H1 (cell line): ENCODE measurements at regions not wholly inside any gene's neighbourhood (a gene's known extent, or its start where the extent isn't known, plus 50 kb on each side); places are given as distances from the start of the nearest gene placed in this dataset.

ENCODE experiments used
- CTCF ChIA-PET: fragments of 300-600 bp; sonication (Branson Sonifier 250); formaldehyde crosslinking; loops from one replicate; lab custom pipeline; 2021; ENCODE audit not compliant: partially characterized antibody; lab: Charles Lee
- POLR2A ChIA-PET: fragments of 300-600 bp; sonication (Branson Sonifier 250); formaldehyde crosslinking; loops from one replicate; lab custom pipeline; 2021; ENCODE audit warnings: inconsistent platforms; ENCODE audit not compliant: partially characterized antibody; lab: Charles Lee
- DNase-seq, 2 experiments: peaks; one replicate each; pipeline versions ENCODE4 v3.0.0 to v3.0.0-alpha.2; 2010 to 2022; ENCODE audit warnings: low spot score in 2 of 2, low read depth in 1 of 2, mixed read lengths in 1 of 2
- FAIRE-seq: peaks from 2 replicates; lab custom pipeline; 2011; peaks lifted over from hg19 to GRCh38; lab: Jason Lieb, UNC
- H2AFZ ChIP-seq: 2 replicates; pipeline ENCODE4 v1.8.1; 2012; ENCODE audit warnings: low read length, inconsistent platforms
- H2AK5ac ChIP-seq: 2 replicates; pipeline ENCODE4 v1.6.1; 2013; ENCODE audit warnings: low read depth, low read length
- H2BK120ac ChIP-seq: replicated peaks from 2 replicates; pipeline ENCODE3; 2013; ENCODE audit warnings: low read depth, low read length, inconsistent platforms
- H2BK12ac ChIP-seq: 2 replicates; pipeline ENCODE4 v1.6.1; 2013; ENCODE audit warnings: low read depth, low read length
- H2BK15ac ChIP-seq: 2 replicates; pipeline ENCODE4 v1.6.1; 2013; ENCODE audit warnings: low read length
- H2BK20ac ChIP-seq: 2 replicates; pipeline ENCODE4 v1.6.1; 2013; ENCODE audit warnings: low read length
- H2BK5ac ChIP-seq: 2 replicates; pipeline ENCODE4 v1.6.1; 2013; ENCODE audit warnings: low read depth, low read length
- H3K14ac ChIP-seq: 2 replicates; pipeline ENCODE4 v1.6.1; 2013; ENCODE audit warnings: inconsistent platforms; ENCODE audit not compliant: insufficient read length
- H3K18ac ChIP-seq: 2 replicates; pipeline ENCODE4 v1.6.1; 2013; ENCODE audit warnings: low read length; ENCODE audit errors: extremely low read depth
- H3K23ac ChIP-seq: 2 replicates; pipeline ENCODE4 v1.6.1; 2013; ENCODE audit warnings: inconsistent platforms; ENCODE audit not compliant: insufficient read length
- H3K23me2 ChIP-seq: 2 replicates; pipeline ENCODE4 v1.6.1; 2013; ENCODE audit warnings: low read depth, low read length
- H3K27ac ChIP-seq: 2 replicates; pipeline ENCODE4 v1.6.1; 2011; ENCODE audit warnings: low read depth, low read length, inconsistent platforms
- H3K27me3 ChIP-seq, 4 experiments: replicated peaks in 1 of 4; 1 replicate in 1 of 4; 2 replicates in 3 of 4; pipeline versions ENCODE4 v1.6.1 to v1.8.1; 2011 to 2013; ENCODE audit warnings: low read length in 3 of 4, mild to moderate bottlenecking in 3 of 4, inconsistent platforms in 2 of 4, mixed read lengths in 2 of 4, moderate library complexity in 1 of 4; ENCODE audit not compliant: control insufficient read depth in 3 of 4, insufficient read depth in 3 of 4; ENCODE audit errors: extremely low read depth in 1 of 4
- H3K36me3 ChIP-seq, 4 experiments: 2 replicates each; pipeline versions ENCODE4 v1.6.1 to v1.8.1; 2011 to 2013; ENCODE audit warnings: mild to moderate bottlenecking in 4 of 4, low read length in 3 of 4, moderate library complexity in 2 of 4, control low read depth in 1 of 4, inconsistent platforms in 1 of 4; ENCODE audit not compliant: insufficient read depth in 4 of 4, control insufficient read depth in 2 of 4
- H3K4ac ChIP-seq: replicated peaks from 2 replicates; pipeline ENCODE3; 2013; ENCODE audit warnings: low read length, low read depth, mixed read lengths, inconsistent platforms; ENCODE audit not compliant: insufficient read length
- H3K4me1 ChIP-seq, 4 experiments: replicated peaks in 1 of 4; 1 replicate in 1 of 4; 2 replicates in 3 of 4; pipeline versions ENCODE4 v1.6.1 to v1.8.1; 2011 to 2013; ENCODE audit warnings: low read length in 3 of 4, inconsistent platforms in 2 of 4, mixed read lengths in 1 of 4; ENCODE audit not compliant: insufficient read depth in 4 of 4, control insufficient read depth in 3 of 4
- H3K4me2 ChIP-seq, 2 experiments: 2 replicates each; pipeline versions ENCODE4 v1.6.1 to v1.8.1; 2011 to 2013; ENCODE audit warnings: low read depth in 2 of 2, low read length in 2 of 2, control low read depth in 1 of 2, inconsistent platforms in 1 of 2, mild to moderate bottlenecking in 1 of 2; ENCODE audit not compliant: insufficient read depth in 1 of 2
- H3K4me3 ChIP-seq, 4 experiments: fragments of 200-600, 300-600 bp in 1 of 4; sonication (generic), shearing (Covaris generic), sonication (Bioruptor Twin) in 1 of 4; 2 replicates each; pipeline versions ENCODE4 v1.5.1 to v1.8.1; 2011 to 2016; ENCODE audit warnings: low read length in 4 of 4, low read depth in 3 of 4, control low read depth in 2 of 4, inconsistent platforms in 2 of 4, mild to moderate bottlenecking in 2 of 4, mixed read lengths in 1 of 4, moderate library complexity in 1 of 4; ENCODE audit not compliant: insufficient read depth in 2 of 4; ENCODE audit errors: extremely low read depth in 1 of 4
- H3K56ac ChIP-seq: replicated peaks from 2 replicates; pipeline ENCODE3; 2013; ENCODE audit warnings: low read depth, mild to moderate bottlenecking, mixed read lengths, low read length, inconsistent platforms; ENCODE audit not compliant: insufficient read length
- H3K79me1 ChIP-seq: 2 replicates; pipeline ENCODE4 v1.6.1; 2013; ENCODE audit warnings: low read depth, low read length, control low read depth
- H3K79me2 ChIP-seq, 2 experiments: 2 replicates each; pipeline versions ENCODE4 v1.6.1 to v1.8.1; 2012 to 2013; ENCODE audit warnings: low read length in 2 of 2, mild to moderate bottlenecking in 2 of 2, inconsistent platforms in 1 of 2; ENCODE audit not compliant: insufficient read depth in 2 of 2, control insufficient read depth in 1 of 2
- H3K9ac ChIP-seq, 4 experiments: replicated peaks in 1 of 4; 1 replicate in 1 of 4; 2 replicates in 3 of 4; pipeline versions ENCODE4 v1.6.1 to v1.8.1; 2011 to 2013; ENCODE audit warnings: low read depth in 3 of 4, low read length in 3 of 4, control low read depth in 2 of 4, mild to moderate bottlenecking in 2 of 4, moderate library complexity in 2 of 4, inconsistent platforms in 1 of 4; ENCODE audit errors: extremely low read depth in 1 of 4
- H3K9me3 ChIP-seq, 2 experiments: 2 replicates each; pipeline versions ENCODE4 v1.6.1 to v1.8.1; 2012 to 2013; ENCODE audit warnings: mild to moderate bottlenecking in 2 of 2, moderate library complexity in 2 of 2, control low read depth in 1 of 2, inconsistent platforms in 1 of 2, low read depth in 1 of 2, low read length in 1 of 2, mixed read lengths in 1 of 2; ENCODE audit not compliant: insufficient read depth in 2 of 2
- H4K20me1 ChIP-seq, 2 experiments: replicated peaks in 1 of 2; 2 replicates each; pipeline versions ENCODE3 to v1.8.1; 2011 to 2013; ENCODE audit warnings: inconsistent platforms in 2 of 2, low read length in 2 of 2, mild to moderate bottlenecking in 1 of 2; ENCODE audit not compliant: insufficient read depth in 2 of 2, control insufficient read depth in 1 of 2
- H4K5ac ChIP-seq: 2 replicates; pipeline ENCODE4 v1.6.1; 2013; ENCODE audit warnings: low read length, low read depth, mixed read lengths, inconsistent platforms; ENCODE audit not compliant: insufficient read length
- H4K8ac ChIP-seq: 2 replicates; pipeline ENCODE4 v1.8.0; 2013; ENCODE audit warnings: mild to moderate bottlenecking, moderate library complexity, low read length, inconsistent platforms; ENCODE audit not compliant: insufficient read depth; ENCODE audit errors: extremely low read depth
- H4K91ac ChIP-seq: replicated peaks from 2 replicates; pipeline ENCODE3; 2013; ENCODE audit warnings: low read length, mixed read lengths, inconsistent platforms; ENCODE audit not compliant: insufficient read length
- CEBPB ChIP-seq: IDR thresholded peaks from 2 replicates; pipeline ENCODE4 v1.6.1; 2012; ENCODE audit warnings: low read depth, low read length
- EZH2 ChIP-seq: fragments of 200-600 bp; sonication (generic); IDR thresholded peaks from 2 replicates; pipeline ENCODE4 v1.7.1; 2012; ENCODE audit warnings: low read depth, mild to moderate bottlenecking, moderate library complexity, low read length, inconsistent platforms; ENCODE audit not compliant: severe bottlenecking
- JUN ChIP-seq: IDR thresholded peaks from 2 replicates; pipeline ENCODE4 v1.6.1; 2011; ENCODE audit warnings: low read depth, mild to moderate bottlenecking, improper control_type of control experiment, low read length
- KDM1A ChIP-seq: fragments of 200-600, 300-600 bp; sonication (generic); IDR thresholded peaks from 2 replicates; pipeline ENCODE4 v1.7.1; 2016; ENCODE audit warnings: mild to moderate bottlenecking, low read length, borderline replicate concordance
- SIN3A ChIP-seq, 2 experiments: IDR thresholded peaks in 1 of 2; conservative IDR thresholded peaks in 1 of 2; 2 replicates each; pipeline ENCODE4 v1.6.1; 2011 to 2012; ENCODE audit warnings: low read length in 2 of 2, improper control_type of control experiment in 1 of 2, low read depth in 1 of 2, mild to moderate bottlenecking in 1 of 2
- SIX5 ChIP-seq: IDR thresholded peaks from 2 replicates; pipeline ENCODE4 v1.6.1; 2011; ENCODE audit warnings: mild to moderate bottlenecking, low read depth, low read length
- YY1 ChIP-seq: IDR thresholded peaks from 2 replicates; pipeline ENCODE4 v1.6.1; 2011; ENCODE audit warnings: low read depth, mild to moderate bottlenecking, low read length
- WGBS, 2 experiments: shearing (Covaris generic) in 1 of 2; methylation state at CpG; one replicate each; pipeline versions ENCODE4 v1.1.6 to v1.1.7; 2013 to 2015; ENCODE audit warnings: low lambda C conversion rate in 2 of 2, mixed read lengths in 2 of 2, inconsistent platforms in 1 of 2, low coverage in 1 of 2, missing lambda C conversion rate in 1 of 2; ENCODE audit not compliant: insufficient replicate concordance in 2 of 2, insufficient coverage in 1 of 2, insufficient read length in 1 of 2; ENCODE audit errors: extremely low coverage in 1 of 2, missing lambda C conversion rate in 1 of 2; 5-methylcytosine and 5-hydroxymethylcytosine counted together

GRCh38 chr2:53527056-53527455 lies 240.5 kb upstream of the CHAC2 start:
- Histone ChIP-seq H4K20me1 (no peaks in the 10 kb centered on the region), H3K79me2 (no peaks in the 10 kb centered on the region), H3K4ac (no peak overlapping the region), H3K4me2 (no peak overlapping the region), H3K4me3 (no peak overlapping the region), H3K9ac (no peak overlapping the region), H2AFZ (no peak overlapping the region), H3K27ac (no peak overlapping the region), H3K56ac (no peak overlapping the region), H3K14ac (no peak overlapping the region), H2BK15ac (no peak overlapping the region), H2BK5ac (no peak overlapping the region), H2BK120ac (no peak overlapping the region), H3K4me1 (no peaks in the 10 kb centered on the region), H3K23ac (no peak overlapping the region), H2BK20ac (no peak overlapping the region), H3K36me3 (no peaks in the 10 kb centered on the region), H4K5ac (no peak overlapping the region), H2AK5ac (no peak overlapping the region), H3K79me1 (no peaks in the 10 kb centered on the region), H3K27me3 (no peaks in the 10 kb centered on the region), H3K18ac (no peak overlapping the region), H4K91ac (no peak overlapping the region), H3K9me3 (peaks cover 0 to 3% of the 10 kb centered on the region in 2 experiments; a peak in 1 of 4 replicates), H4K8ac (no peak overlapping the region), H3K23me2 (no peaks in the 10 kb centered on the region), H2BK12ac (no peak overlapping the region)
- no peak for DNase-seq
- ChIA-PET POLR2A (no interaction called here), CTCF (interaction anchor here (1.0 to 2.0 kb wide), 2 partner anchors 9 to 65 kb away, joined by 3 to 5 read pairs; no protein-coding TSS in a partner anchor)
- TF ChIP-seq SIX5: no peak
- no peak for TF ChIP-seq SIN3A (conservative IDR thresholded peaks at IDR 0.05 in 1 of 2, IDR thresholded peaks at IDR 0.05 in 1 of 2; ENCODE audit: low read depth in 1 of 2, low read length in 2 of 2)
- no peak for TF ChIP-seq CEBPB
- TF ChIP-seq EZH2: no peak
- no peak for TF ChIP-seq KDM1A
- no peak for TF ChIP-seq JUN
- TF ChIP-seq YY1: no peak
- 88% methylated on average over 2 of the region's 2 CpGs; no CpG with 5 or more reads in 1 of the 2 experiments for WGBS, 2 experiments
- FAIRE-seq: no peak
